ENCODE measurements at regions not wholly inside any gene's neighbourhood (a gene's known extent, or its start where the extent isn't known, plus 50 kb on each side); places are given as distances from the start of the nearest gene placed in this dataset.

DNA sequence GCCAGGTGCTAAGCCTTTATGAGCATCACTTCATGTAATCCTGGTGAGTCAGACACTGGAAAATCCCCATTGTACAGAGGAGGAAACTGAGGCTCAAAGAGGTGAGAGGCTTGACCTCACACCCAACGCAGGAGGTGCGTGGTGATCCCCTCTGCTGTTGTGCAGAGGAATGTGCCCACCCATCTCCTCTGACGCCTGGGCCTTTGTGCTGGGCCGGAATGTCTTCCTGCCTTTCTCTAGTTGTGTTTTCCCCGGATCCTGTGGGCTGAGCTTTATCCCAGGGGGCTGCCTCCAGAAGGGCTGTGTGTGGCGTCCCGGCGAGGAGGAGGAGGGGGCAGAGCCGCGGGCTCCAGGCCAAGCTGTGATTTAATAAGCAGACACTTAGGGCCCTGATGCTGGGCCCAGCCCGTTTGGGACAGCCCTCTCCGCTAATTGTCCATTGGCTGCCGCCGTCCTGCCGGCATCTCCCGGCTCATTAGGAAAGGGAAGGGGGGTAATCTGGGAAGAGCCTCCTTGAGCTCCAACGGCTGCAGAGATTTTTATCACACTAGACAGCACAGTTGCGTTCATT lies 653.6 kb downstream of the MED13L start:
- TF ChIP-seq, protein P1, sequence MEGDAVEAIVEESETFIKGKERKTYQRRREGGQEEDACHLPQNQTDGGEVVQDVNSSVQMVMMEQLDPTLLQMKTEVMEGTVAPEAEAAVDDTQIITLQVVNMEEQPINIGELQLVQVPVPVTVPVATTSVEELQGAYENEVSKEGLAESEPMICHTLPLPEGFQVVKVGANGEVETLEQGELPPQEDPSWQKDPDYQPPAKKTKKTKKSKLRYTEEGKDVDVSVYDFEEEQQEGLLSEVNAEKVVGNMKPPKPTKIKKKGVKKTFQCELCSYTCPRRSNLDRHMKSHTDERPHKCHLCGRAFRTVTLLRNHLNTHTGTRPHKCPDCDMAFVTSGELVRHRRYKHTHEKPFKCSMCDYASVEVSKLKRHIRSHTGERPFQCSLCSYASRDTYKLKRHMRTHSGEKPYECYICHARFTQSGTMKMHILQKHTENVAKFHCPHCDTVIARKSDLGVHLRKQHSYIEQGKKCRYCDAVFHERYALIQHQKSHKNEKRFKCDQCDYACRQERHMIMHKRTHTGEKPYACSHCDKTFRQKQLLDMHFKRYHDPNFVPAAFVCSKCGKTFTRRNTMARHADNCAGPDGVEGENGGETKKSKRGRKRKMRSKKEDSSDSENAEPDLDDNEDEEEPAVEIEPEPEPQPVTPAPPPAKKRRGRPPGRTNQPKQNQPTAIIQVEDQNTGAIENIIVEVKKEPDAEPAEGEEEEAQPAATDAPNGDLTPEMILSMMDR (IDR thresholded peaks at IDR 0.05), result no peak
- no peak for DNase-seq (ENCODE audit: low spot score)
- H3K4me3 ChIP-seq, result no peak overlapping the region
- no peak overlapping the region for H3K27ac ChIP-seq

DNA sequence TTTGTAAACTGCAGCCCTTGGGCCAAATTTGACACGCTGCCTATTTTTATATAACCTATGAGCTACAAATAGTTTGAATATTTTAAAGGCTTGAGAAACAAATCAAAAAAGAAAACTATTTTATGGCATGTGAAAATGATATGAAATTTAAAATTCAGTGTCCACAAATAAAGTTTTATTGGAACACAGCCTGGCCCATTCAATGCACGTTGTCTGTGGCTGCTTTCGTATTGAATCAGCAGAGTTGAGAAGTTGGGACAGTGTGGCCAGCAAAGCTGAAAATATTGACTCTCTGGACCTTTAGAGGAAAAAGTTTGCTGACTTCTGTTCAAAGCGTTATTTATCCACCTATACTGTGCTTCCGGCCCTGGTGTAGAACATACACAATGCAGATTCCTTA lies 654.2 kb downstream of the MED13L start:
- H3K4me3 ChIP-seq, result no peak overlapping the region
- TF ChIP-seq, protein P1 (IDR thresholded peaks at IDR 0.05), result no peak
- H3K27ac ChIP-seq, result no peak overlapping the region
- no peak for DNase-seq (ENCODE audit: low spot score)

DNA sequence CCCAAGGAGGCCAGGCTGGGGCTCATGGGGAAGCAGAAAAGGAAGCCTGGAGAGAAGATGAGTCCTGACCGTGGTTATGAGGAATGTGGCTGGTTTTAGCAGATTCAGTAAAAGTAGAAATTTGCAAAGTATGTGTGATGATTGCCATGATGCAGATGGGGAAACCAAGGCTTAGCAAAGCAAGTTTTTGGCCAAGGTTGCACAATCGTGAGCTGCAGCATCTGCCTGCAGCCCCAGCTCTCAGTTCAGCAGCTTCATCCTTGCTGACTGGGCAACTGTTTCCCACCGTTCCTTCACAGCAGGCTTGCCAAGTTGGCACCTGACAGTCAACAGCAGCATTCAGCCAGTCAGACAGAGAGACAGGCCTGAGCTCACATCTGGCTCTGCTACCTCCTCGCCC lies 656.7 kb downstream of the MED13L start:
- TF ChIP-seq, protein P1 (IDR thresholded peaks at IDR 0.05), result no peak
- Histone ChIP-seq H3K4me3 (no peak overlapping the region), H3K27ac (no peak overlapping the region)
- DNase-seq (ENCODE audit: low spot score), result no peak

DNA sequence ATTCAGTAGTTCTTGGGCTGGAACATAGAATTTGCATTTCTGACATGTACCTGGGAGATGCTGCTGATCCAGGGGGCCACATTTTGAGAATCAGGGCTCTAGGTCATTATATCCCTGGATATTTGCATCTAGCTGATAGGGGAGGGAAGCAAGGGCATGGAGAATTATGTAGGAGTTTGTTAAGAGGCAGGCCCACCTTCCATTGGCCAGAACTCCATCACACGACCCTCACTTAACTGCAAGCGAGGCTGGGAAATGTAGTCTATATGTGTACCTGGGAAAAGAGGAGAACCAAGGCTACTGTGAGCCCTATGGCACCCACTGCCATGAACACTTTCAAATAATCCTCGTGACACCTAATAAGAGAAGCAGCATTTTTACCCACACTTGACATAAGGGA lies 657.6 kb downstream of the MED13L start:
- no peak overlapping the region for H3K4me3 ChIP-seq
- TF ChIP-seq, protein P1 (IDR thresholded peaks at IDR 0.05), result no peak
- DNase-seq (ENCODE audit: low spot score), result no peak
- H3K27ac ChIP-seq, result no peak overlapping the region

DNA sequence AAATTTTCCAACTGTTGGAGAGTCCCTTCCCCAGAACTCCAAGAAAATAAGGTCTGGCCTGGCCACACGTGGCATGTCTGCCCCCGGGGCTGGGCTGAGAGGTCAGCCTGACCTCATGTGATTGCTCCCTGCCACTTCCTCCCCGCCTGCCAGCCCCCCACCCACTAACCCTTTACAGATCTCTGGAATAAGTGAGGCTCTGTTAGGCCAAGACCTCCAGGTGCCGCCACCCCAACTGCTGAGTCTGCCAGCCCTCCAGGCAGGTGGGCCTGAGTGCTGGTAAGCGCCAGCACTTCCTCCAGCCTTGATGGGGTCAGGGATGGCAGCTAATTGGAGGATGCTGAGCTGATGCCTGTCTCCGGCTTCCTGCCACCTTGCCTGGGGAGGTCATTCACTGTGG lies 658.4 kb downstream of the MED13L start:
- Histone ChIP-seq H3K27ac (no peak overlapping the region), H3K4me3 (no peak overlapping the region)
- DNase-seq (ENCODE audit: low spot score), result no peak
- TF ChIP-seq, protein P1 (IDR thresholded peaks at IDR 0.05), result no peak

DNA sequence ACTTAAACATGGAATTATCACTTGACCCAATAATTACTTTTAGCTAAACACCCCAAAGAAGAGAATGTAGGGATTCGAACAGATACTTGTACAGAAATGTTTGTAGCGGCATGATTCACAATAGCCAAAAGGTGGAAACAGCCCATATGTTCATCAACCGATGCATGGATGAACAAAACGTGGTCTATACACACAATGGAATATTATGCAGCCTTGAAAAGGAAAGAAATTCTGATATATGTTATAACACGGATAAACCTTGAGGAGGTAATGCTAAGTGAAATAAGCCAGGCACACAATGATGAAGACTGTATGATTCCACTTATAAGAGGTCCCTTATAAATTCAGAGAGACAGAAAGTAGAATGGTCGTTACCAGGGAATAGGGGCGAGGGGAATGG lies 659.4 kb downstream of the MED13L start:
- Histone ChIP-seq H3K4me3 (no peak overlapping the region), H3K27ac (no peak overlapping the region)
- DNase-seq (ENCODE audit: low spot score), result no peak
- TF ChIP-seq, protein P1 (IDR thresholded peaks at IDR 0.05), result no peak

DNA sequence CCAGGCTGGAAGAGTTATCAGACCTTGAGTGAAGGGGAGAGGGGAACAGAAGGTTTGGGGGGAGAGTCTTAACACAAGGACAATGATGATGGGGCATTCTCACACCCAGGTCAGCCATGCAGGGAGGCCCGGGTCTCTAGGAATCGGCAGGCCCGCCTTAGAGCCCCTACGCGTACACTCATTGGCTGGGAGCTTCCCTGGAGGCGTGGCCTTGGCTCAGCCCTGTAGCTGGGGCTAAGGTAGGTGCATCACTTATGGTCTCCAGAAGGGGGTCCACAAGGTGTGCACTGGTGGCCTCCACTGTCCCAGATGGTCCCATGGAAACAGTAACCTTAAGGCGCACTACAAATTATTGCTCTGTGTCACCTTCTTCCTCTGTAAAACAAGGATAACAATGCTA lies 660.1 kb downstream of the MED13L start:
- no peak for DNase-seq (ENCODE audit: low spot score)
- H3K4me3 ChIP-seq, result no peak overlapping the region
- H3K27ac ChIP-seq, result no peak overlapping the region
- TF ChIP-seq, protein P1 (IDR thresholded peaks at IDR 0.05), result no peak

All from coronary artery (tissue), 2 donors.